NCI-H1436 treated with DMSO at 0.1 percent for 48 hours (cell line): ENCODE measurements at regions not wholly inside any gene's neighbourhood (a gene's known extent, or its start where the extent isn't known, plus 50 kb on each side); places are given as distances from the start of the nearest gene placed in this dataset.
"Not testable (repeated sequence)": the region's sequence is repeated elsewhere in the genome, so short reads cannot be mapped to it uniquely, and the experiment has no call there.

Experiments used
- DNase-seq: peaks from one replicate; lab custom pipeline; 2025; lab: John Stamatoyannopoulos, UW

DNA sequence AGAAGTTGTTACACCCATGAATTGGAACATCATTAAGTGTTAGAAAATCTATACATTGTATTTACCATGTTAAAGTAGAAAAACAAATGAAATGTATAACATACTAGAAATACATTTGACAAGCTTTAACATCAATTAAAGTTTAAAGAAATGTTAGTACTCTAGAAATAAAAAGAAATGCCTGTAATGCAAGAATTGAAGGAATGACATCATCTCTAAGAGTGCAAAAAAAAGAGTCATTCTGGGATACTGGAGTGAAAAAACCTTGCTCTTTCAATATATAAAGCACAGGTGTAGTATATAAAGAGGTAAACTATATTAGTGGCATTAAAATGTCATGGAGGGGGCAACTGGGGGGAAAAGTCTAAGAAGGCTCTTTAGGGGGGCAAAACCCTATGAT is 210.8 kb upstream of the PLD5 start:
- DNase-seq: no peak

DNA sequence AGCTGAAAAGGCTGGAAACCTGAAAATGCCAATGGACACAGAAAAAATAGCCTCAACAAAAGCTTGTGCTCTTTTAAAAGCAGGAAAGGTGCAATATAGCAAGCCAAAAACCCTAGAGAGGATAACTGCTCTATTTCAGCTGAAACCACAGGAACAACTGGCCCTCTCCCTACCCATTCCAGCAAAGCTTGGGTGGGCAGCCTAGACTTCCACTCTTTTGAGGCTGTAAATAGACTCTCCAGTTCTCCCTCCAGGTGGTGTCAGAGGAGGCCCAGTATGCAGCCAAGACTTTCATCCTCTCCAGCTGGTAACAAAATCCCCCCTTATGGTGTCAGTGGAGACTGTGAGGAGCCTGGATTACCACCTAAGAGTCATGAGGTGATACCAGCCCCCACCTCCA is 206.9 kb upstream of the PLD5 start:
- no peak for DNase-seq

DNA sequence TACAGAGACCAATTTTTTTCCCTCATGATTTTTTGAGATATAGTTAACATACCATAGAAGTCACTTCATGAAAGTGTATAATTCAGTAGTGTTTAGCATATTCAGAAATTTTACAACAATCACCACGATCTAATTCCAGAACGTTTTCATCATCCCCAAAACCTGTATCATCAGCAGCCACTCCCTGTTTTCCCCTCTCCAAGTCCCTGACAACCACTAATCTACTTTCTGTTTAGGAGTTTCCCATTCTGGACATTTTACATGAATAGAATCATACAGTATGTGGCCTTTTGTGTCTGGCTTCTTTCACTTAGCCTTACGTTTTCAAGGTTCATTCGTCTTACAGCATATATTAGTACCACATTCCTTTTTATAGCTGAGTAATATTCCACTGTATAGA is 204.2 kb upstream of the PLD5 start:
- no peak for DNase-seq

DNA sequence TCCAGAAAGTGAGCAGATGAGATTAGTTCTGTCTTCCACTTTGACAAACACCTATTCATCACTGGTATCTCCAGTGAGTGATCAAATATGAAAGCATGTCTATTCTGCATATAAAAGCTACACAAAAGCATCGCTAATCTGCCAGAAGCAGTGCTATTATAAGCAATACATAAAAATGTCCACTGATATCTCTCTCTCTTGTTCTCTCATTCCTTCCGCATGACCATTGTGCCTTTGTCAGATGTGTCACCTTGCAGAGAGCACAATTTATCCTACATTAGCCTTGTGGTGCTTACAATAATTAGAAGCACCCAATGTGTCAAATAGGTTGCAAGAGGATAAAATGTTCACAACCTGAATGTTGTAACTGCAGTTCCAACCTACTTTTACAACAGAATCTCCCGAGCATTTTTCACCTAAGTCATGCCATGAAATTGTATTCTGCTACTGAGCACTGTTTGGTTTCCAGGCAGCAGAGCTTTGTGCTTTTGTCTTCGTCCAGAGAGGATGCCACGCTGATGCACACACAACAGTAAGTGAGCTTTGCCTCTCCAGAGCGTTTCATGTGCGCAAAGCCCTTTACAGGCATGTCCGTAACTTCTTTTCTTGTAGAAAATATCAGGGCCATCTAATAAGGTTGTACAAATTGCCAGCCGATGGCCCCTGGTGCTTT is 198.7 kb upstream of the PLD5 start:
- no peak for DNase-seq

DNA sequence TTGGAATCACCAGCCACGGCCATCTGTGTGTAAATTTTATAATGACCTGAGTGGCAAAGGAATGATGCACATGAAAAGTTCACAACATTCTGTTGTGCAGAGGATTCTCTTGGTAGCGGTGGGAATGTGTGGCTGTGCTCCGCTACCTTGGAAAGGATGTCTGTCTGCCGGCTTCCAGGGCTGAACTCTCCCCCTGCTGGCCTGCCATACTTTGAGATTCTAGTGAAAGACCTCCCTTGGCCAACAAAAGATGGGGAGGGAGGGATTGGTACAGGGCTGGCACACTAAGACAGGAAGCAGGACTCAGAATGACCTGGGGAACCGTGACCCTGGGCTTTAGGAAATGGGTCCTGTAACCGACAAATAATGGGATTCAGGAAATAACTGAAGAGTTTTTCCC is 194.5 kb upstream of the PLD5 start:
- no peak for DNase-seq

DNA sequence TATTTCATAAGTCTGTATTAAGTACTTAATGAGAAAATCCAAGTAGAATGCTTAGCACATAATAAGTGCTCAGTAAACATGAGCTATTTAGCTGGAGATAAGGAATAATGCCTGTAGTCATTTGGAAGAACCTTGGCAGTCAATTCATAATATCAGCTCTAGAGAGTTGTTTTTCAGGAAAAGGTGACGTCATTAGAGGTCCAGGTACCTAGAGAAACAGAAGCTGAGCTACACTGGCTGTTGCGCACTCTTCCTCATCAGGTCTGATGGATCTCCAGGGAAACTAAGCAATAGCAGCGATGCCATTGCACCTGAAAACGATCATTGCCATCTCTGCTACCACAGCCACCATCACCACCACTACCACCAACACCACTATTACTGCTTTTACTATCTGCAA is 187.8 kb upstream of the PLD5 start:
- DNase-seq: no peak

DNA sequence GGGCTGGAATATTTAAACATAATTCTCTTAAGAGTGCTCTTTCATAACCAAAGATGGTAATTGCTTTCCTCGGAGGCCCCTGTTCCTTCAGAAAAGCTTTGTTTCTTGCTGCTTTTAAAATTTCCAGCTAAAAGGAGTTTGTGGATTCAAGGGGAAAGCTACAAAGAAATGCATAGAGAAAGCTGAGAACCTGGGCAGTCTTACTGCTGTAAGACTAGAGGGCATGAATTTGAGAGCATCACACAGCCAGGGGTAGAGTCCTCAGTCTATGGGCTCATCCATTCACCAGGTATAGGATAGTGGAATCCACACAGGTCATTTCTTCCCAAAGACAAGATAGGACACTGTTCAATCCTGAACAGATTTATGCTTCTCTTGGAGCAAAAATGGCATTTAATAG is 186.3 kb upstream of the PLD5 start:
- DNase-seq: no peak

DNA sequence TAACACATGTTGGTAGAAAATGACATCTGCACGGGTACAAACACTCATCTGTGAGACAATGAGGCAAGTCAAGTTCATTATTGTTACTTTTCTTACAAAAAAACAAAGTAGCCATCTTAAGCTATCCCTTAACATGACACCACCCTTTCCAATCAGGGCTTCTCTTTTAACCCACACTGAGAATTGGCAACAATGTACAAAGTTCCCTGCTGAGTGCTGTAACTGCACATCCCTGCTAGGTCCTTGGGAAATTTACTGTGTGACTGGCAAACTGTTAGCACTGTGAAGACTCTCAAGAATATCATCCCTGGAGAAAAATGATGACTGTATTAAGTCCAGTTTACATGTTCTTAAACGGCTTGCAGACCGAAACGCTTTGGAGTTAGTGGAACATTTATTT is 185.8 kb upstream of the PLD5 start:
- no peak for DNase-seq

DNA sequence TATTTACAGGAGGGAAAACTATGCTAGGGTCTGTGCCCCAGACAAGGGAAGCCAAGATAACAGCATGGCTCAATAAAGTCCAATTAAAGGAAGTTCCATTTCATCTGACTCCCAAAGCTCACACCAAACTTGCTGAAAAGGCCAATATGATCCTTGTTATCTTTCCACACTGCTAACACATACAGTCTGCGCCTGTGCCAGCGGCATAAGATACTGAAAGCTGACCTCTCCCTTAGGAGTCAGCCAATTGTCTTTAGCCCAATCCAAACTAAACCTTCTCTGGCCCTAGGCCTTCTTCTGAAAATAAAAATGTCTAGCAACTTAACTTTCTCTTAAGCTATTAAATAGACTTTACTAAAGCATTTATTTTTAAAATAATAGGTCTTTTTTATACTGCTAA is 179.0 kb upstream of the PLD5 start:
- no peak for DNase-seq

DNA sequence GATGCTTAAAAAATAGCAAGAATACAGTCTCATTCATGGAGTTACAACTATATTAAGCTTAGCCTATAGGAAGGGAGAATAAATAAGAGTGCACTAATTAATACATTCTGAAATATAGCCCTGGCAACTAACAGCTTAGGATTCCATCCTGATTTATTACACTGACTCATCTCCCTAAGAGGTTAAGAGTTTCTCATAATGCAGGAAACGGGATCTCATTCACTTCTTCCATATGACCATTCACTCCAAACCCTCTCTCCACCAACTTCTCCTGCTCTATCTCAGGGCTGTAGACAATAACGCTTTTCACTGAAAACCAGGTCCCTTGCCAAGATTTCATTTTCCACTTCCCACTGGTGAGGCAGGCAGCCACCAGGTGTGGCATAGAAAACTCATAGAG is 168.5 kb upstream of the PLD5 start:
- DNase-seq: no peak

DNA sequence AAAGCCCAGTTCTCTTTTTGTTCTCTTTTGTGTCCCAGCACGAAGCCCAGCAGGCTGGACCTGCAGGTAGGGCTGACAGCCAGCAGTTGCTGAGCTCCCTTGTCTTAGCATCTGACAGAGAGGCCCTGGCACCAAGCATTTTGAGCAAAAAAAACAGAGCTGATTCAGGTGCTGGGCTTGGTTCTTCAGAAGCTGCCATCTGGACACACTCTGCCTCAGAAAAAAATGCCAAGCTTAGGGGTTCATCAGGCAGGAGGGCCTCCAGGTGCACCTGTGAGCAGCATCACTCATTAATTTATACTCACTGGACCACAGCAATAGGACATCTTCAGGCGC is 167.1 kb upstream of the PLD5 start:
- no peak for DNase-seq

DNA sequence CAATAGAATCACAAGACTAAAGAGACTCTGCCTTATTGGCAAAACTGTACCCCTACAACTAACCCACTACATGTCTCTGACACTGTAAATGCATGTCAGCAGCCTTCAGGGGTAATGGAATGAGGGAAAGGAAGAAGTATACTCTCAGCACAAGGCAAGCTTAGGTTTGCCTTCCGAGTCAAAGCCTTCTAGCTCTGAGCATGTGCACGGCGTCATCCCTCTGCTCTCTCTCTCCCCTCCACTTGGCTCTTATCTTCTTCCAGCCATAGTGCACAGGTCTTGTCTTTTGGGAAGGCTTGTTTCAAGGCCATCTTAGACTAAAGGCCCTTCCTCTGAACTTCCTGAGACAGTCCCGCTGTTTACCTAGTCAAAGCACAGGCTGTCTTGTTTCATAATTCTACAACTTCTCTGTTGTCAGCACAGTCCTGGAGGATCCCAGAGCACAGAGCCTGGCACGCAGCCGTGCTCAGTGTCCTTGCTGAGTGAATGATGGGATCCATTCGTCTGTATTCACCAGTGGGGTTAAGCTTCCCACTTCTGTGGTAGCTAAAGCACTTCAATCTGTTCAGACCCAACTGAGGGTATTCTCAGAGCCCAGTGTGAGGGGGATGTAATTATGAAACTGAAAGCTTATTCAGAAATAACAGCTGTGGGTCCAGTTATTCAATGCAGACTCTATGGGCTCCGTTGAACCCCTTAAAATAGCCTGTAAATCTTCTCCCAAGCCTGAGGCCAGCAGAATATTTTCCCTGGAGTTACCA is 166.5 kb upstream of the PLD5 start:
- no peak for DNase-seq

DNA sequence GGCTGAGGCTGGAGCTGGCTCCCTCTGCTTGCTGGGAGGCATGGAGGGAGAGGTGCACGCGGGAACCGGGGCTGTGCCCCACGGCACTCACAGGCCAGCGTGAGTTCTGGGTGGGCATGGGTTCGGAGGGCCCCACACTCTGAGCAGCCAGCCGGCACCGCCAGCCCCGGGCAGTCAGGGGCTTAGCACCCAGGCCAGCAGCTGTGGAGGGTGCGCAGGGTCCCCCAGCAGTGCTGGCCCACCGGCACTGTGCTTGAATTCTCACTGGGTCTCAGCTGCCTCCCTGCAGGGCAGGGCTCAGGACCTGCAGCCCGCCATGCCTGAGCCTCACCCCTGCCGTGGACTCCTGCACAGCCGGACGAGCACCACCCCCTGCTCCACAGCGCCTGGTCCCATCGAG is 164.9 kb upstream of the PLD5 start:
- DNase-seq: no peak

DNA sequence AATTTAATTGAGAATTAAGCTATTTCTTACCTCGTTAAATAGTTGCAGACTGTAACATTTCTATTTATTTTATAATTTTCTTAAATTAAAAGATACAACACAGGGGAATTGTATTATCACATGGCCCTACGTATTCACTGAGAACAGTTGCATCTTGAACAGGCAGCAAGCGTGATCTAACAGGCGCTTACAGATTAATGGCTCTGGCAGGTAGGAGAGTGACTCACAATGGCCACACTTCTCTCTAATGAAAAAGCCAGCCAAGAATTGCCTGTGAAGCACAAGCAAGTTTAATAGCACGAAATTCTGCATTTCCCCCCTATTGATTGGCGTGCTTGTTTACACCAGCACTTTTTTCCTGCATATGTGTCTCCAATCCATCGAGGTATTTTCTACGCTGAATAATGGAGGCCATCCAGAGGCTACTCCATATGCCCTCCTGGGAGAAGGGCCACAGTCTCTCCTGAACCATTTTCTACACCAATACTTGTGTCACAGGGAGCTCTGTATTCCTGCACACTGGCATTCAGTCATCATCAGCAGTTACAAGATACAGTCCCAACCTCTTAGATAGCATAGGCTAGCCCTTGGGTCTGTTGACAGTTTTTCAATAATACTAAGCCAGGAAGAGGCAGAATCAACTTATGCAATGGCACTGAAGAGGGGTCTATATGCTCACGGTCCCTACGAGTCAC is 150.6 kb upstream of the PLD5 start:
- no peak for DNase-seq

DNA sequence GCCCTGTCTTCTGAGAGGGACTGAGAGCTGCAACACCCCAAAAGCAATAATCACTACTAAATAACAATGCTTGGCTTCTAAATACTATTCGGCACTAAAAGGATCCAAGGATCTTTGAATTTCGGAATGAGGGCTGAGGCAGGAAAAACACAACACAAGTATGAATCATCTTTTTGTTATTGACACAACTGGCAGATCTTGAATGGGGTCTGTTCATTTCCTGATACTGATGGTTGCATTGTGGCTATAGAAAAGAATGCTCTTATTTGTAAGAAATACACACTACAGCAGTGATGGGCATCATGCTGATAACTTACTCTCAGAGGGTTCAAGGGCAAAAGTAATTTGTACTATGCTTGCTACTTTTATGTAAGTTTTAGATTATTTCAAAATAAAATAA is 149.2 kb upstream of the PLD5 start:
- no peak for DNase-seq

DNA sequence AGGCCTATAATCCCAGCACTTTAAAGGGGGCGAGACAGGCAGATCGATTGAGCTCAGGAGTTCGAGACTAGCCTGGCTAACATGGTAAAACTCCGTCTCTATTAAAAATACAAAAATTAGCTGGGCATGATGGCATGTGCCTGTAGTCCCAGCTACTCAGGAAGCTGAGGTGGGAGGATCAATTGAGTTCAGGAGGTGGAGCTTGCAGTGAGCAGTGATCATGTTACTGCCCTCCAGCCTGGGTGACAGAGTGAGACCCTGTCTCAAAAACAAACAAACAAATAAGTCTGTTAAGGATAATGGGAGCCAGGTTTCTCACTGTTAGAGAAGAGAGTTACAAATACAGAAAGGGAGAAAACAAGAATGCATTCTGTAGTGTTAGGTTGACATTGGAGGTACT is 148.7 kb upstream of the PLD5 start:
- DNase-seq: not testable (repeated sequence)

DNA sequence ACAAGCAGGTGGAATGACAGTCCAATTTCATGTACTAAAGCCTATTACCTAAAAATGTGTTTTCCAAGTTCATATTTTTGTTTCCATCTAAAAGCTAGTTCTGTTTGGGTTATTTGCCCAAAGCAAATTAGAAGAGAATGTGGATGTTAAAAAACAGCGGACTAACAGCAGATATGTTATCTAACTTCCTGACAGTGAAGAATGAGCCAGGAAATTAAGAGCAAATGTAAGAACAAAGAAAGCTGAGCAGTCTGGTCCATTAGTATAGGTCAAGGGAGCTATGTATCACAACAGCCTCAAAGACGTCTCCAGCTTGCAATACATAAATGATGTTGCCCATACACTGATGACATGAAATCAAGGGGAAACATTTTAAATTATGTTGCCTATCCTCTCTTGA is 145.5 kb upstream of the PLD5 start:
- no peak for DNase-seq

DNA sequence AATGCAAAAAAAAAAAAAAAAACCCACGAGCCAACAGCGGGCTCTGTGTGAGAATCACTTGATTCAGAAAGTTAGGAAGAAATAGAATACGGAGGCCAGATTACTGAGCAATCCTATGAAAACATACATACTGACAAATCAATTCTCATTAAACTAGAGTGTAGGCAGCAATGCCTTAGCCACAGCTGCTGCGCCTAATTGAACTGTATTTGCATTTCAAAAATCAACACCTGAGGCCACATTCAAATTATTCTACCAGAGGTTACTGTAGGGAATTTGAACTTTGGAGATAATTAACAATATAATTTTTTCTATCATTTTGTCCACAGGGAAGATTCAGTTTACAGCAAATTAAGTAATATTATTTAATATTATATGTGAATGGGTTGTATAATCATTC is 138.4 kb upstream of the PLD5 start:
- DNase-seq: no peak

DNA sequence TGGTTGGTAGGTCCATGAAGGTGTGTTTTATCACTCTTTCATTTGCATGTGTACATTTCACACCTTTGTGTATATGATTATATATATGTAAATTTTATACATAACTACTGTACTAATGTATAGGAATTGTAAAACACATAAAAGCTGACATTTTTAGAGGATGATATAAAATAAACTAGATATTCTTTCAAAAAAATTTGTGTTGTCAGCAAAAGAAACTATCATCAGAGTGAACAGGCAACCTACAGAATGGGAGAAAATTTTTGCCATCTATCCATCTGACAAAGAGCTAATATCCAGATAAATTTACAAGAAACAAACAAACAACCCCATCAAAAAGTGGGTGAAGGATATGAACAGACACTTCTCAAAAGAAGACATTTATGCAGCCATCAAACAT is 129.3 kb upstream of the PLD5 start:
- not testable (repeated sequence) for DNase-seq

DNA sequence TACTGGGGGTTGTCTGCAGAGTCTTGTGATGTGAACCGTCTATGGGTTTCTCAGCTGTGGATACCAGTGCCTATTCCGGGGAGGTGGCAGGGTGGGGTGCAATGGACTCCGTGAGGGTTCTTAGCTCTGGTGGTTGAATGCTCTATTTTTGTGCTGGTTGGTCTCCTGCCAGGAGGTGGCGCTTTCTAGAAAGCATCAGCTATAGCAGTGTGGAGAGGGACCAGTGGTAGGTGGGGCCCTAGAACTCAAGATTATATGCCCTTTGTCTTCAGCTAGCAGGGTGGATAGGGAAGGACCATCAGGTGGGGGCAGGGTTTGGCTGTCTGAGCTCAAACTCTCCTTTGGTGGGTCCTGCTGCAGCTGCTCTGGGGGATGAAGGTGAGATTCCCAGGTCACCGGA is 127.3 kb upstream of the PLD5 start:
- DNase-seq: no peak

DNA sequence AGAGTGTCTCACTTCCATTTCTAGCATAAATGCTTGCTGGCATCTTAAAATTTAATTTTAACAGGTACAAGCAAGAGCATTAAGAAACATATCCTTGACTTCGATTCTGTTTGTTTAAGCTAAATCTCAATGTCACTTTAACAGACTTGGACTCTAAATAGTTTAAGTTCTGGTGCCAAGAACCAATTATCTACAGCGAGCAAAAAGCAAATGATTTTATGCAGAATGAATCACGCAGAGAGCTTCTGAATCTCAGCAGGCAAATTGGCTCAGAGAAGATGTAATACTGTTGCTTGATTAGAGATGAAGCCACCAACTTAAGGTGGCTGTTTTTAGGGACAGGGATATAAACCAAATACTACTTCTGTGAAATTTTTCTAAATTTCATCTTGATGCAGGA is 117.0 kb upstream of the PLD5 start:
- no peak for DNase-seq

DNA sequence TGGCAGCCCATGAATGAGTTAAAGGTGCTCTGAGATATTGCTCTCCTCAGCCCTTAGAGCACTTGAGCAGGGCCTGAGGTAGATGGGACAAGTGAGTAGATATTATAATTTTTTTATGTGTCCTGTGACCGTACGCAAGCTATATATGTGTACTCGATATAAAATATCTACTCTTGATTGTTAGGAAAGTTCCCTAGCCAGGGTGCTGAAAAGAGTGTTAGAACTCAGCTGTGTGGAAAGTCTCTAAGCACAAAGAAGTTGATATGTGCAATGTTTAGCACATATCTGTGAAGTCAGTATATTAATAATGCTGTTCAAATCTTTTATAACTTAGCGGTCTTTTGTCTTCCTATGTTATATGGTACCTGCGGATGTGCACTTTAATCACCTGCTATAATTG is 114.6 kb upstream of the PLD5 start:
- no peak for DNase-seq

DNA sequence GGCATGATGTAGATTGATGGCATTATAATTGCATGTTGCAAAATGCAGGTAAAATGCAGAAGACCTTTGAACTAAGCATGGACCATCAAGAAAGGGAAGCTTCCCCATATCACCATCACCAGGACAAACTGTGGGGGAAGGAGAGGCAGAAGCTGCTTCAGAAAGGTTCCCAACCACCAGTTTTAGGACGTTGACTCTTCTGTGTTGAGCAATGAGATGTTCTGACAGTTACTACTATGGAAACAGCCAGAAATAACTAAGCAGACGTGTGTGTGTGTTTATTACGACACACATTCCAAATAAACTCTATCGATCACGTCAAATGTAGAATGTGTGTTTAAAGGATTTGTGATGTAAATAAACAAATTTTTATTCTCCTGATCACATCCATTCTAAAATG is 110.2 kb upstream of the PLD5 start:
- DNase-seq: no peak

DNA sequence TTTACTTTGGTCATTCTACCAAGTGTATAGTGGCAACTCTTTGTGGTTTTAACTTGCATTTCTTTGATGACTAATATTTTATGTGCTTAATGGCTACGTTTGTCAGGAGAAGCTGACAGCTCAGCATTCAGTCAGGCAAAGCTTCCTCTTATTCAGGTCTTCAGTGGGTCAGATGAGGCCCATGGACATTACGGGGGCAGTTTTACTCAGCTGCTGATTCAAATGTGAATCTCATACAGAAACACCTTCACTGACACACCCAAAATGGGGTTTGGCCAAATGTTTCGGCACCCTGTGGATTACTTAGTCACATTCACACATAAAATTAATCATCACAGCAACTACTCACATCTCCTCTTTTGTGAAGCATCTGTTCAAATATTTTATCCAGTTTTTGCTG is 104.9 kb upstream of the PLD5 start:
- no peak for DNase-seq
